ENCODE measurements at regions not wholly inside any gene's neighbourhood (a gene's known extent, or its start where the extent isn't known, plus 50 kb on each side); places are given as distances from the start of the nearest gene placed in this dataset.

GRCh38 chr7:86592185-86592584, 51.5 kb upstream of the GRM3 start:
- Histone ChIP-seq H3F3A (ENCODE audit: control insufficient read depth, insufficient read depth) (no peaks in the 10 kb centered on the region), H3K4me1 (ENCODE audit: control insufficient read depth, low read length) (no peaks in the 10 kb centered on the region), H3K79me2 (ENCODE audit: control insufficient read depth, low read length) (no peaks in the 10 kb centered on the region), H4K20me1 (ENCODE audit: control insufficient read depth, insufficient read depth, low read depth, low read length) (no peaks in the 10 kb centered on the region), H3K27ac (ENCODE audit: low read depth, low read length) (no peak overlapping the region), H3K36me3 (ENCODE audit: control insufficient read depth, low read length) (no peaks in the 10 kb centered on the region), H3K27me3 (ENCODE audit: control insufficient read depth, low read length) (no peaks in the 10 kb centered on the region; the same call in 1 of the 2 replicates), H3K9me3 (ENCODE audit: control insufficient read depth, insufficient read depth, low read length) (no peaks in the 10 kb centered on the region), H3K4me2 (ENCODE audit: low read length) (no peak overlapping the region), H3K4me3 (ENCODE audit: low read length) (no peak overlapping the region), H3K9me2 (replicated peaks; ENCODE audit: control insufficient read depth, low read length) (no peaks in the 10 kb centered on the region)
- TF ChIP-seq EZH2phosphoT487 (IDR thresholded peaks at IDR 0.05; ENCODE audit: borderline replicate concordance, low read length), result no peak
- TF ChIP-seq, protein P1, sequence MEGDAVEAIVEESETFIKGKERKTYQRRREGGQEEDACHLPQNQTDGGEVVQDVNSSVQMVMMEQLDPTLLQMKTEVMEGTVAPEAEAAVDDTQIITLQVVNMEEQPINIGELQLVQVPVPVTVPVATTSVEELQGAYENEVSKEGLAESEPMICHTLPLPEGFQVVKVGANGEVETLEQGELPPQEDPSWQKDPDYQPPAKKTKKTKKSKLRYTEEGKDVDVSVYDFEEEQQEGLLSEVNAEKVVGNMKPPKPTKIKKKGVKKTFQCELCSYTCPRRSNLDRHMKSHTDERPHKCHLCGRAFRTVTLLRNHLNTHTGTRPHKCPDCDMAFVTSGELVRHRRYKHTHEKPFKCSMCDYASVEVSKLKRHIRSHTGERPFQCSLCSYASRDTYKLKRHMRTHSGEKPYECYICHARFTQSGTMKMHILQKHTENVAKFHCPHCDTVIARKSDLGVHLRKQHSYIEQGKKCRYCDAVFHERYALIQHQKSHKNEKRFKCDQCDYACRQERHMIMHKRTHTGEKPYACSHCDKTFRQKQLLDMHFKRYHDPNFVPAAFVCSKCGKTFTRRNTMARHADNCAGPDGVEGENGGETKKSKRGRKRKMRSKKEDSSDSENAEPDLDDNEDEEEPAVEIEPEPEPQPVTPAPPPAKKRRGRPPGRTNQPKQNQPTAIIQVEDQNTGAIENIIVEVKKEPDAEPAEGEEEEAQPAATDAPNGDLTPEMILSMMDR (IDR thresholded peaks at IDR 0.05; ENCODE audit: low read depth, low read length, poor library complexity, severe bottlenecking), result no peak

DNA sequence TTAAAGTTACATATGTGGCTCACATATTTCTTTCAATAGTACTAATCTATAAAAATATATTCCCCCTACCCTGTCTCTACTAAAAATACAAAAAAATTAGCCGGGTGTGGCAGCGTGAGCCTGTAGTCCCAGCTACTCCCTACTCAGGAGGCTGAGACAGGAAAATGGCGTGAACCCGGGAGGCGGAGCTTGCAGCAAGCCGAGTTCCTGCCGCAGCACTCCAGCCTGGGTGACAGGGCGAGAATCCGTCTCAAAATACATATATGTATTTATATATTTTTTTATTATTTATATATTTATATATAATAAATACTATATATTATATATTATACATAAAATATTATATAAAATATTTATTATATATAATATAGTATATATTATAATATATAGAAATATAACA, 69.7 kb upstream of the GRM3 start:
- H4K20me1 ChIP-seq (ENCODE audit: control insufficient read depth, insufficient read depth, low read depth, low read length), result no peaks in the 10 kb centered on the region
- no peaks in the 10 kb centered on the region for H3K9me3 ChIP-seq (ENCODE audit: control insufficient read depth, insufficient read depth, low read length)
- no peaks in the 10 kb centered on the region for H3K4me1 ChIP-seq (ENCODE audit: control insufficient read depth, low read length)
- TF ChIP-seq, protein P1 (IDR thresholded peaks at IDR 0.05; ENCODE audit: low read depth, low read length, poor library complexity, severe bottlenecking), result no peak
- no peak for TF ChIP-seq EZH2phosphoT487 (IDR thresholded peaks at IDR 0.05; ENCODE audit: borderline replicate concordance, low read length)
- no peaks in the 10 kb centered on the region for H3K79me2 ChIP-seq (ENCODE audit: control insufficient read depth, low read length)
- H3K27ac ChIP-seq (ENCODE audit: low read depth, low read length), result no peak overlapping the region
- H3K36me3 ChIP-seq (ENCODE audit: control insufficient read depth, low read length), result no peaks in the 10 kb centered on the region
- H3K4me3 ChIP-seq (ENCODE audit: low read length), result no peak overlapping the region
- H3F3A ChIP-seq (ENCODE audit: control insufficient read depth, insufficient read depth), result no peaks in the 10 kb centered on the region
- H3K27me3 ChIP-seq (ENCODE audit: control insufficient read depth, low read length), result no peaks in the 10 kb centered on the region
- no peaks in the 10 kb centered on the region for H3K9me2 ChIP-seq (replicated peaks; ENCODE audit: control insufficient read depth, low read length)
- no peak overlapping the region for H3K4me2 ChIP-seq (ENCODE audit: low read length)

- H3K9me3 ChIP-seq (ENCODE audit: control insufficient read depth, insufficient read depth, low read length), result no peaks in the 10 kb centered on the region
- no peaks in the 10 kb centered on the region for H3F3A ChIP-seq (ENCODE audit: control insufficient read depth, insufficient read depth)
- no peaks in the 10 kb centered on the region for H3K79me2 ChIP-seq (ENCODE audit: control insufficient read depth, low read length)
- H3K9me2 ChIP-seq (replicated peaks; ENCODE audit: control insufficient read depth, low read length), result no peaks in the 10 kb centered on the region
- H3K4me2 ChIP-seq (ENCODE audit: low read length), result no peak overlapping the region
- H4K20me1 ChIP-seq (ENCODE audit: control insufficient read depth, insufficient read depth, low read depth, low read length), result no peaks in the 10 kb centered on the region
- H3K4me3 ChIP-seq (ENCODE audit: low read length), result no peak overlapping the region
- no peaks in the 10 kb centered on the region for H3K27me3 ChIP-seq (ENCODE audit: control insufficient read depth, low read length)
- H3K4me1 ChIP-seq (ENCODE audit: control insufficient read depth, low read length), result no peaks in the 10 kb centered on the region
- H3K36me3 ChIP-seq (ENCODE audit: control insufficient read depth, low read length), result no peaks in the 10 kb centered on the region
- no peak overlapping the region for H3K27ac ChIP-seq (ENCODE audit: low read depth, low read length)
- TF ChIP-seq EZH2phosphoT487 (IDR thresholded peaks at IDR 0.05; ENCODE audit: borderline replicate concordance, low read length), result no peak
- TF ChIP-seq, protein P1 (IDR thresholded peaks at IDR 0.05; ENCODE audit: low read depth, low read length, poor library complexity, severe bottlenecking), result no peak
Measured at GRCh38 chr7:86558680-86559501, 84.8 kb upstream of the GRM3 start.
